ENCODE measurements at regions not wholly inside any gene's neighbourhood (a gene's known extent, or its start where the extent isn't known, plus 50 kb on each side); places are given as distances from the start of the nearest gene placed in this dataset.

GRCh38 chr1:29839726-29840125 is 603.4 kb downstream of the PTPRU start:
- DNase-seq: no peak

- DNase-seq: no peak
Observed at GRCh38 chr1:29838738-29839320, 602.5 kb downstream of the PTPRU start.

- DNase-seq: no peak
Observed at GRCh38 chr1:29836651-29837646, 600.6 kb downstream of the PTPRU start.

DNA sequence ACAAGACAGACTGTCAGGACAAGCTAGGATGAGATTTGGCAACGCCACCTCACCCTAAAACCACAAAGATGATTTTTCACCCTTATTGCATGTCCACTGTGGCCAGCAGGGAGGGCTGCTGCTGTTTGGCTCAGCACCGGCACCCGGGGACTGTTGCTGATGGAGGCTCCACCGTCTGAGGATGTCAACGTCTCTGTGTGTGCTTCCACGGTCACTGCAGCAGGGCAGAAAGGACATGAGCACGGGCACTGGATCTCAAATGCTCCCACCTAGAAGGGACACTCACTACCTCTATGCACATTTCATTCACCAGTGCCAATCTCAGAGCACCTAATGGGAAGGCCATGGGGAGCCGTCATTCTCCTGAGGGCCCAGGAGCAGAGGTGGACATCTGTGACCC is 599.6 kb downstream of the PTPRU start:
- no peak for DNase-seq

DNA sequence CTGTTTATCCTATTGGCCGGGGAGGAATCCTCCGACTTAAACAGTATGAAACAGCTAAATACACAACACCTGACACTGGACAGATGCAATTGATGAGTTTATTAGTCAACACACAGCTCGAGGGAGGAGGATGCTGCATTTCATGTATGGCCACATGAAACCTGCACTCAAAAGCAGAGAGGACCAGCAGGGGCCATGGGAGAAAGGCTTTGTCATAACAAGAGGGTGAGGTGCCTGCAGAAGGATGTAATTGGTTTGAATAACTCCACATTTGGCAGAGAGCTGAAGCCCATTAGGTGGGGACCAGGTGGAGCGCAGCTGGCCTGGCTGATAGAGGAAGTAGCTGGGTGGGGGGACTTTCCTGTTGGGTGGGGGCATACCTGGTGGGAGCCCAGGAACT is 599.1 kb downstream of the PTPRU start:
- no peak for DNase-seq

- DNase-seq: no peak
Observed at GRCh38 chr1:29833581-29833980, 597.3 kb downstream of the PTPRU start.

DNA sequence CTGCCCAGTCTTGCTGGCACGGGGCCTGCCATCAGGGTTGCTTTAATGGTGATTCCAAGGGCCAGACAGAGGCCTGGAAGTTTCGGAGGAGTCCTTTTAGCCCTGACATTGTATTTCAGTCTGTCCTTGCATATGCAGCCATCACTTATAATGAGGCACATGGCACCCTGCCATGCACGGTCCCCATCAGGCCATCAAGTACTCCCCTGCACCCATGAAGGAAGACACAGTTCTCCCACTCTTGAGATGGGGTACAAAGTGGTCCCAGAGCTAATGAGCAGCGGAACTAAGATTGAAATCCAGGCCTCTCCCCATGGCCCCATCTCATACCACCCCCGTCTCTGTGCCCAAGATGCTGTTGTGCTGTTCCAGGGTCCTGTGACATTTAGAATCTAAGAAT is 596.6 kb downstream of the PTPRU start:
- DNase-seq: no peak

DNA sequence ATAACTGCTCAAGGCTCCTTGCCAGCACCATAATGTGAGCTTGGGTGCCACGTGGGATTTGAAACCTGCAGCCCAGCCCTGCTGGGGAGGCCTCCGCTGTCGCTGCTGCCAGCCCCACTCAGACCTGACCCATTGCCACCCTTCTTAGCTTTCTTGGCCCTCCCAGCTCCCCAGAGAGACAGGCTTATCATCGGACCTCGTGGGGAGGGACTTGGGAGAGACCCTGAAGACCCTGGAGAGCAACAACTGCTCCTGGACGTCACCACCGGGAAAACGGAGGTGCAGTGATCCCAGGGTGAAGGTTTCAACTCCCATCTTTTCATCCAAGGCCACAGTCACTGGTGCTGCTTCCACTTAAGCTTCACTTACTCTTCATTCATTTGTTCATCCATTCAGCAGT is 596.1 kb downstream of the PTPRU start:
- DNase-seq: no peak

GRCh38 chr1:29831500-29832117 is 595.3 kb downstream of the PTPRU start:
- no peak for DNase-seq

- DNase-seq: no peak
Observed at GRCh38 chr1:29830916-29831315, 594.6 kb downstream of the PTPRU start.

GRCh38 chr1:29830383-29830782 is 594.1 kb downstream of the PTPRU start:
- DNase-seq: no peak

- no peak for DNase-seq
Observed at GRCh38 chr1:29829448-29830344, 593.4 kb downstream of the PTPRU start.

GRCh38 chr1:29828526-29829447 is 592.5 kb downstream of the PTPRU start:
- no peak for DNase-seq

DNA sequence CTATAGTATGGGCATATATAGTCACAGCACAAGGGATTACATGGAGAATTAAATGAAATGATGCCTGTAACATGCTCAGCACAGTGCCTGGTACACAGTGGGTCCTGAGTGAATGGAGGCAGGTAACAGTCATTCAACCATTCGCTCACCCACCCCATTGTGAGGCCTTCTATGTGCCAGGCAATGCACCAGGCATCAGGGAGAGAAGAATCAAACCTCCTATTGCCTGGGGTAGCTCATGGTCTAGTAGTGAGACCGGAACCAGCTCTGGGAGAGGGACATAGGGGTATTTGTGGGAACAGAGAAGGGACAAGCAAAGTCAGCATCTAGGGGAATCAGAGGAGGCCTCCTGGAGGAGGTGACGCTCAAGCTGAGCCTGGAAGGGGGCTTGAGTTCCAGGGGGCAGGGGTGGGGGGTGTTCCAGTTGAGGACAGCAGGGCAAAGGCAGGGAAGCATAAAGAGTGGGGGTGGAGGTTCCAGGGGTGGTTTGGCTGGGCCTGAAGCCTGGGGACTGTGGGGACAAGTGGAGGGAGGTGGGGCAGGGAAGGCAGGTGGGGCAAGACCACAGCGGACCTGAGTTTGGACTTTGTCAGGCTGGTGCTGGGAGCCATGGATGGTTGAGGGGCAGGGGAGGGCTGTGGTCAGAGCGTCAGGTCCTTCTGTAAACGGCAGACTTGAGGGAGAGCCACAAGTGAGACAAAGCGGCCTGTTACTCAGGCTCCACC is 591.6 kb downstream of the PTPRU start:
- DNase-seq: no peak

- no peak for DNase-seq
Observed at GRCh38 chr1:29827237-29827750, 591.0 kb downstream of the PTPRU start.

- DNase-seq: no peak
Observed at GRCh38 chr1:29826646-29827045, 590.3 kb downstream of the PTPRU start.

DNA sequence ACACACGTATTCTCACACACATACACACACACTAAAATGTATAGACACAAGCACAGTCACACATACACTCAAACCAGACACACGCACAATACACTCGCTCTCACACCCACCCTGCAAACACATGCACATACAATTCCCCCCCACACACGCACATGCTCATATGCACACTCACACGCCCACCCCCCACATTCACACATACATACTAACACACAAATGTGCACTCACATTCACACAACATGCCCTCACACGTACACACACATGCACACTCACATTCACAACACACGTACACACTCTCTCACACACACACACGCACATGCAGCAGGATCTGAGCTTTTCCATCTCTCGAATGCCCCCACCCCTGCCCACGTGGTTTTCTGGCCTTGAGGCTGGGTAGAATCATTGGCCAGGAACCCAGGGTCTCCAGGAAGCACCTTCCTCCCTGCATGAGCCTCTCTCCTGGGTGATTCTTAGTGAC is 589.7 kb downstream of the PTPRU start:
- DNase-seq: no peak

GRCh38 chr1:29825274-29825940 is 589.1 kb downstream of the PTPRU start:
- no peak for DNase-seq

DNA sequence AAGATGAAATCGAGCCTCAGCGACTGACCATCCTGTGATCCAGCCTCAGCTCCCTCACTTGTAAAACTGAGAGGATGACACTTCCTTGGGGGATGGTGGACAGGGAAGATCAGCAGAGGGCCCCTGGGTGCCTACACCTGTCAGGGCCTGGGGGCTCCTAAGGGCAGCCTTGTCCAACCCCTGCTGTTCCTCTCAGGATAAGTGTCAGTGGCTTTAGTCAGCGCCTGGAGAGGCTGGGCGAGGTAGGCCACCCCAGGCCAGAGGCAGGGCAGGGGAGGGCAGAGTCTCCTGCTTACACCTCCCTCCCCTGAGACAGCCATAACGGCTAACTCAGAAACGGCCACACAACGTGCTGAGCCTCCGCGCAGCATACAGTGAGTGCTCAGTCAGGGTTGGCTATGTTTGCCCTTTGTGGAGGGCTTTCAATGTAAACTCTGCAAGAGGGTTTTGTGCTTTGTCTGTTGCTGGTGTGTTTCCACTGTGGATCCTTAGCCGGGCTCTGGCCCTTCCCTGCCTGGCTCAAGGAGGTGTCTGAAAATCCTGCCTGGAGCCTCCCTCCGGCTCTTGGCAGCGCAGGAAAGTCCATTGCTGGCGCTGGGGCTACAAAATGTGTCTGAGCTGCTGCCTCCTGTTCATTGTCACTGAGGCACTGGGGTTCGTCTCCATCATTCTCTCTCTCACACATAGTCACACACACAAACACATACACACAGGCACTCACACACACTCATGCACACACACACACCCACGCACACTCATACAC is 588.4 kb downstream of the PTPRU start:
- DNase-seq: no peak
